GM12892 (cell line): ENCODE measurements at regions not wholly inside any gene's neighbourhood (a gene's known extent, or its start where the extent isn't known, plus 50 kb on each side); places are given as distances from the start of the nearest gene placed in this dataset.

Source experiments
- DNase-seq: peaks from one replicate; pipeline ENCODE4 v3.0.0; 2011; ENCODE audit not compliant: insufficient read length
- FAIRE-seq: peaks from 2 replicates; lab custom pipeline; 2011; peaks lifted over from hg19 to GRCh38; lab: Jason Lieb, UNC
- POLR2A ChIP-seq: IDR thresholded peaks from 2 replicates; pipeline ENCODE4 v1.6.1; 2011; ENCODE audit warnings: low read depth, low read length, control low read depth
- POLR2AphosphoS5 ChIP-seq: IDR thresholded peaks from 2 replicates; pipeline ENCODE4 v1.6.1; 2011; ENCODE audit warnings: low read depth, low read length, control low read depth
- TAF1 ChIP-seq: IDR thresholded peaks from 2 replicates; pipeline ENCODE4 v1.6.1; 2011; ENCODE audit warnings: low read depth, mild to moderate bottlenecking, control low read depth, low read length, borderline replicate concordance

- TF ChIP-seq TAF1 (no peak), POLR2A (no peak), POLR2AphosphoS5 (no peak)
- DNase-seq = no peak
- no peak for FAIRE-seq
These were observed 65.3 kb upstream of the LINC01488 start for GRCh38 chr11:69416143-69416515.

- TF ChIP-seq POLR2A = no peak
- TF ChIP-seq POLR2AphosphoS5 = no peak
- TF ChIP-seq TAF1 = no peak
- DNase-seq (no peak), FAIRE-seq (no peak)
These were observed 64.4 kb upstream of the LINC01488 start for GRCh38 chr11:69416762-69417698.

GRCh38 chr11:69417699-69418085 lies 63.8 kb upstream of the LINC01488 start:
- no peak for FAIRE-seq

GRCh38 chr11:69418576-69419296 lies 62.7 kb upstream of the LINC01488 start:
- no peak for FAIRE-seq
- no peak for TF ChIP-seq POLR2A
- no peak for TF ChIP-seq TAF1
- TF ChIP-seq POLR2AphosphoS5 = no peak
- DNase-seq = no peak

More at GRCh38 chr11:69417699-69418085, 63.8 kb upstream of the LINC01488 start:
- DNase-seq = no peak
- TF ChIP-seq POLR2A = no peak
- no peak for TF ChIP-seq POLR2AphosphoS5
- no peak for TF ChIP-seq TAF1

GRCh38 chr11:69419662-69420395 lies 61.6 kb upstream of the LINC01488 start:
- no peak for FAIRE-seq
- DNase-seq = no peak
- TF ChIP-seq TAF1 = no peak
- TF ChIP-seq POLR2A = no peak
- TF ChIP-seq POLR2AphosphoS5 = no peak

GRCh38 chr11:69422645-69423044 lies 58.8 kb upstream of the LINC01488 start:
- DNase-seq (no peak), FAIRE-seq (no peak)
- TF ChIP-seq POLR2AphosphoS5 = no peak
- TF ChIP-seq POLR2A = no peak
- no peak for TF ChIP-seq TAF1

GRCh38 chr11:69423181-69423580 lies 58.3 kb upstream of the LINC01488 start:
- no peak for TF ChIP-seq POLR2A
- TF ChIP-seq TAF1 = no peak
- TF ChIP-seq POLR2AphosphoS5 = no peak
- DNase-seq = no peak
- FAIRE-seq = no peak

- FAIRE-seq (no peak), DNase-seq (no peak)
- TF ChIP-seq POLR2AphosphoS5 (no peak), TAF1 (no peak), POLR2A (no peak)
These were observed 57.7 kb upstream of the LINC01488 start for GRCh38 chr11:69423611-69424385.

GRCh38 chr11:69424748-69425147 lies 56.7 kb upstream of the LINC01488 start:
- no peak for FAIRE-seq
- no peak for DNase-seq
- no peak for TF ChIP-seq POLR2A
- TF ChIP-seq TAF1 = no peak
- no peak for TF ChIP-seq POLR2AphosphoS5

GRCh38 chr11:69425444-69425843 lies 56.0 kb upstream of the LINC01488 start:
- FAIRE-seq = no peak
- DNase-seq = no peak
- TF ChIP-seq TAF1 = no peak
- TF ChIP-seq POLR2AphosphoS5 = no peak
- TF ChIP-seq POLR2A = no peak
